HG03097 (cell line): ENCODE measurements at regions not wholly inside any gene's neighbourhood (a gene's known extent, or its start where the extent isn't known, plus 50 kb on each side); places are given as distances from the start of the nearest gene placed in this dataset.
"Not testable (repeated sequence)": the region's sequence is repeated elsewhere in the genome, so short reads cannot be mapped to it uniquely, and the experiment has no call there.

Experiments
- ATAC-seq: cut with Tn5 transposase; IDR thresholded peaks from one replicate; pipeline ENCODE4 v1.9.1; 2021; ENCODE audit not compliant: unreplicated experiment, low FRiP score

DNA sequence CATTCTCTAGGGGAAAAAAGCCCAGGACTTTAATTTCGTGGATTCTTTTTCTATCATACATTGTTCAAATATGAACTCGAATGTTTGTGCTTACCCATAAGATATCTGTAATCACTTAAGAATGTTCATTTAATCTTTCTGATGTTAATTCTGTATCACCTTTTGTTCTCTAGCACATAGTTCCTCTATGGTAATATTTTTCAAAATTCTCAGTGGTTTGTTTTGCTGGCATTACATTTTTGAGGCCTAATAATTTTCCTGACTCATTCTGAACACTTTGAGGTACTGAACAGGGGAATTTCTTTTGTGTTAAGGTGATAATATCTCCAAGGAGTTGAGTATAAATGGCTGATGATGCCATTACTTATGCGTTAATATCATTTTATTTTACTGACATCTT lies 490.7 kb upstream of the PITX2 start:
- ATAC-seq, result no peak

DNA sequence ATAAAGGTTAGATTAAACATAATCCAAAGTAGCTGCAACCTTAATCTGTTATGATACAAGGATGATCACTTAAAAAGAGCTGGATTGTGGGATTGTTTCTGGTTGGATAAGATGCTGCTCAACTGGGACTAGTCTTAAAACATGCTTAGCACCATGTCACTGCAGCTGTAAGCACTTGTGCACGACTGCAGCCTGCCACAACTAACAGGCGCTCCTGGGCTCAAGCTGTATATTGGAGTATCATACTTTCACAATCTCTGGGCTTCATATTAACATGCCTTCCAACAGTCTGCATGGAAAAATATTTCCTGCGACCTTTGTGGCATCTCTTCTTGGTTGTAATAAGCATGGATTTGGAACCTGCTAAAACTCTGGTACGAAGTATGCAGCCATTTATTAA lies 493.0 kb upstream of the PITX2 start:
- no peak for ATAC-seq

DNA sequence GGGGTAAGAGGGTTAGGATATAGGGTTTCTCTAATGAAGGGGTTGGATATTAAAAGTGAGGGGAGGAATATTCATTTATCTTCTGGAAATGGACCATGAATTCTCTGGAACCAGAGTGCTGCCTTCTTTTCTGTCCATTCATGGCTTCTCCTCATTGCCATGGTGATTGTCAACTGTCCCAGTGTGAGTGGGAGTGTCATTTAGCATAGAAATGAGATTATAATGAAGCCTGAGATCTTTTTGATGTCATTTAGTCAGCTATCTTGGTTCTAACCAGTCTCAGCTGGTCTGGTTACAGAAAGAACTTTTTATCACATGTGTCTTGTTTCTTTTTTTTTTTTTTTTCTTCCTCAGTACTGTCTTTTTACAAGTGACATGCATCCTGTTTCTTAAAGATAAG lies 497.3 kb upstream of the PITX2 start:
- ATAC-seq, result no peak

DNA sequence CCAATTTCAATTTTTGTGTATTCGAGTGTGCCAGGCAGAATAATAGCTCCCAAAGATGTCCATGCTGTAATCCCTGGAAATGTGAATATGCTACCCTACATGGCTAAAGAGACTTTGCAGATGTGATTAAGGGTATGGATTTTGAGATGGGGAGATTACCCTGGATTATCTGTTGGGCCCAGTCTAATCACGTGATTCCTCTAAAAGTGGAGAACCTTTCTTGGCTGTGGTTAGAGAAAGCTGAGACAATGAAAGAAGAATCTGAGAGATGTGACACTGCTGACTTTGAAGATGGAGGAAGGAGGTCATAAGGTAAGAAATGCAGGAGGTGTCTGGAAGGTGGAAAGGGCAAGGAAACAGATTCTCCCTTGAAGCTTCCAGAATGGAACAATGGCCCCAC lies 503.5 kb upstream of the PITX2 start:
- ATAC-seq, result no peak

DNA sequence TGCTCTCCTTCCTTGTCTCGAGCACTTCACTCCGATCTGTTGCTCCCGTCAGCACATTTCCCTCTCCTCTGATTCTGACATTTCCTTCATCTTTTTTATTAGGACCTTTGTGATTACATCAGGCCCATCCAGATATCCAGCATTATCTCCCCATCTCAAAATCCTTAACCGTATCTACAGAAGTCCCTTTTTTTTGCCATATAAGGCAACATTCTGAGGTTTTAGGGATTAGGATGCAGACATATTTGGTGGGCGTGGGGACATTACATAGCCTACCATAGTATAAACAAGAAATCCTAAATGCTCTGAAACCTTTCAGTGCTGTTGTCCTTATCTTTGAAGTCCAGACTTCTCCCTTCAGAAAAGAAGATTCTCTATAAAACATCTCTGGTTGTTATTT lies 505.0 kb upstream of the PITX2 start:
- no peak for ATAC-seq

DNA sequence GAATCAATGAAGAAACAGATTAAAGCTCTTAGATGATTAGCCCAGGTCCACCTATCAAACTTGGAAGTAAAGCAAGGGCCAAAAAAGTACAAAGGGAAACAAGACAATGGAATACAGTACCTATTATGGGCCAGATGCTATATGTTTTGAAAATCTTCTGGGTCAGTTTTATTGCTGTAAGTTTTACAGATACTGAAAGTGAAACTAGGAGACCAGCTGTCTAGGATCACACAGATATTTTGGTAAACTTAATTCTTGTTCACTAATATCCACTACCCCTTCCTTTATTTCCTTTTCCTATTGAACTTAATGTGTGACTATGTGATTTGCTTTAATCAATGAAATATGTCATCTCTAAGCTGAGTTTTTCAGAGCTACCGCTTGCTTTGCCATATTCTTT lies 505.4 kb upstream of the PITX2 start:
- ATAC-seq, result no peak

DNA sequence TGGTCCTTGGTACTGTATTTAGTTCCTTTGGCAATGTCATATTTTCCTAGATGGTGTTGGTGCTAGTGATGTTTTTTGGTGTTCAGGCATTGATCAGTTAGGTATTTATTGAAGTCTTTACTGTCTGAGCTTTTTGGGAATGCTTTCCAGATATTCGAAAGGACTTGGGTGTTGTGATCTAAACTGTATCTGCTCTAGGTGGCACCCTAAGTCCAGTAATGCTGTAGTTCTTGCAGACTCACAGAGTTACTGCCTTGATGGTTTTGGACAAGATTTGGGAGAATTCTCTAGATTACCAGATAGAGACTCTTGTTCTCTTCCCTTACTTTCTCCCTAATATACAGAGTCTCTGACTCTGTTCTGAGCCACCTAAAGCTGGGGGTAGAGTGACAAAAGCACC lies 513.6 kb upstream of the PITX2 start:
- no peak for ATAC-seq

DNA sequence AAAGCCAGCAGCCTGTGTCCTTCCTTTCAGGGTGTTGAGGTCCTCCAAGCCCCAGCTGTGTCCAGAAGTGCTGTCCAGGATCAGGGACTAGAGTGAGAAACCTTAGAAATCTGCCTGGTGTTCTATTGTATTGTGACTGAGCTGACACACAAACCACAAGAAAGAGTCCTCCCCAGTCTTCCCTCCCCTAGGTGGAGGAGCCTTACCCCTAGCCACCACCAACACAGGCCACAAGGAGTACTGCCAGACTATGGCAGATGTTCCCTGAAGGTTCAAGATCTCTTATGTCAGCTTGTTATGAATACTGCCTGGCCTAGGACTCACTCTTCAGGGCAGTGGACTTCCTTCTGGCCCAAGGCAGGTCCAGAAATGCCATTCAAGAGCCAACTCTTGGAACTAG lies 514.1 kb upstream of the PITX2 start:
- no peak for ATAC-seq

DNA sequence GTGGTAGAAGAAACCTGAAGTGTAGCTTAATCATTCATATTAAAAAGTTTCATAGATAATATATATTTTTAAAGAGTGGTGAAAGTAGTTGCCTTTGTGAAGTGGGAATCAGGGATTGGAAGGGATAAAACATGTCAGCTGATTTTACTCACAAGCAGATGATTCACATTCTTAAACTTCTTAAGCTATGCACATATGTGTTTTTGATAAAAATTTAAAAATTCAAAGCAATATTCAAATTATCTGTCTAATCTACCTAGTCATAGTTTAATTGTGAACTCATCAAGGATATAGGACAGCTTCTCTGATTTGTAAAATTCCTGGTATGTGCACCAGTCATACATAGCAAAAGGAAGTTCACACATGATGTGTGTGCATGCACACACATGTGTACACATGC lies 520.6 kb upstream of the PITX2 start:
- ATAC-seq, result no peak

DNA sequence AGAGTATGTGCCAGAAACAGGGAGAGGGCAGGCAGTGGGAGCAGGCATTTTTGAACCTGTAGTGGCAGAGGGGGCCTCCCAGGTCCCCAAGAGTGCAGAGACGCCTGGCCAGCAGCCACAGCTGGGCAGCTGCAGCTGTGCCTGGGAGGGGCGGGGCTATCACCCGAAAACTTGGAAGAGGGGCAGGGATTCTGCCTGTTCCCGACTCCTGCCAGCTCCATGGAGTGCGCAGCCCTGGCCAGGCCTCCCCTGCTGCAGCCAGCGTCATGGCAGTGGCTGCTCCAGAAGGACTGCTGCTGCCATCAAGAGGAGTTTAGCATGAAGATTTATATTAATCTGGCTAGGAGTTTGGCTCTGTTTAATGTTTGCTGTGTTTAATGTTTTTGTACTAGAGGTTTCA lies 532.1 kb upstream of the PITX2 start:
- no peak for ATAC-seq

DNA sequence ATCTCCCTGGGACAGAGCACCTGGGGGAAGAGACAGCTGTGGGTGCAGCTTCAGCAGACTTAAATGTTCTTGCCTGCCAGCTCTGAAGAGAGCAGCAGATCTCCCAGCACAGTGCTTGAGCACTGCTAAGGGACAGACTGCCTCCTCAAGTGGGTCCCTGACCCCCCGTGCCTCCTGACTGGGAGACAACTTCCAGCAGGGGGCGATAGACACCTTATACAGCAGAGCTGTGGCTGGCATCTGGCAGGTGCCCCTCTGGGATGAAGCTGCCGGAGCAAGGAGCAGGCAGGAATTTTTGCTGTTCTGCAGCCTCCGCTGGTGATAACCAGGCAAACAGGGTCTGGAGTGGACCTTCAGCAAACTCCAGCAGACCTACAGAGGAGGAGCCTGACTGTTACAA lies 541.7 kb upstream of the PITX2 start:
- not testable (repeated sequence) for ATAC-seq

DNA sequence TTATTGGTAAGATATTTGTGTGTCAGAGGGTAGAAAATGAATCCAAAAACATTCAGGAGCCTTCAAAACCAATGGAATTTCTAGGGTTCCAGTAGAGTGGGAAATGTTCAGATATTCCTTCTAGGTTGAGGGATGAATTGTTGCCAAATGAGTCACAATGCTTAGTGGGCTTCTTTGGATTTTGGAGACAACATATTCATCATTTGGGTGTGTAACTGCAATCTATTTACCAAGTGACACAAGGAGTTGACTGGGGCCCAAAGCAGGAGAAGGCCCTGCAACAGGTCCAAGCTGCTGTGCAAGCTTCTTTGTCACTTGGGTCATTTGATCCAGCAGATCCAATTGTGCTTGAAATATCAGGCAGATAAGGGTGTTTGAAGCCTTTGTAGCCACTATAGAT lies 551.5 kb upstream of the PITX2 start:
- ATAC-seq, result no peak

DNA sequence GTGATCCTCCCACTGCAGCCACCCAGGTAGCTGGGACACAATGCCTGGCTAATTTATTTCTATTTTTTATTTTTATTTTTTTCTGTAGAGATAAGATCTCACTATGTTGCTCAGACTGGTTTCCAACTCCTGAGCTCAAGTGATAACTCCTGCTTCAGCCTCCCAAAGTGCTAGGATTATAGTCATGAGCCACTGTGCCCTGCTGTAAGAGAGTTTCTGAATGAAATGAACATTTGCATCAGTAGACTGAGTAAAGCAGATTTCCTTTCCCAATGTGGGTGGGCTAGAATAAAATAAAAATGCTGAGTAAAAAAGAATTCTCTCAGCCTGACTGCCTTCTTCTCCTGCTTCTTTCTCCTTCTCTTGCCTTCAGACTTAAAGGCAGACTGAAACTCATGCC lies 555.4 kb upstream of the PITX2 start:
- no peak for ATAC-seq

DNA sequence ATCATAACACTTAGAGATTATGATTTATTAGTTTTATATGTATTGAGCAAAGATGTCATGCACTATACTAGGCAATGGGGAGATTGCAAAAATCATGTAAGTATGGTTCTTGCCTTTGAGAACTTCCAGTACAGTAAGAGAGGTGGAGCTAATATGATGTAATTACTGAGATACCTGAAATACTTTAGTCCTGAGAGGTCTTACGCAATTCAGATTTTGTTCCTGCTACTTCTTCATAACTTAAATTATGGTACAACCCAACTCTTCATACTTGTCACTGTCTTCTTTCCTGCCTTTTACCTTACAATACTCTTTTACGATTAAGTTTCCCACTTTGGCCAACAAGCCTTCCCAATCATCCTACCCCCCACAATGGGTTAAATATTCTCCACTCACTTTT lies 564.2 kb upstream of the PITX2 start:
- no peak for ATAC-seq

DNA sequence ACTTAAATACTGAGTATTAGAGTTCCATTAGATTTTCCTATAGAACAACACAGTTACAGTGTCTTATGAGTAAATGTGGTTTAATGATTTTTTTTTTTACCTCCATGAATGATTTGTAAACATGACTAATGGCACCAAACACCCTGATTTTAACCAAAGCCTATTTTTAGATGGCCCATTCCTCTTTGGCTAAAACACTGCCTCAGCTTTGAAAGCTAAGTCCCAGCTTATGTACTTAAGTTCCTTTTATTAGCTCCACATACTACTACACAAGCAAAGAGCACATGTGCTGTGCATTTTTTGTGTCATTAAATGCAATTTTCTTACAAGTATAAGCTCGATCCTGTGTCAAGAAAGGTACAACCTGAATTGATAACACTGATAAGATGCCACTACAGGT lies 575.6 kb upstream of the PITX2 start:
- ATAC-seq, result no peak

DNA sequence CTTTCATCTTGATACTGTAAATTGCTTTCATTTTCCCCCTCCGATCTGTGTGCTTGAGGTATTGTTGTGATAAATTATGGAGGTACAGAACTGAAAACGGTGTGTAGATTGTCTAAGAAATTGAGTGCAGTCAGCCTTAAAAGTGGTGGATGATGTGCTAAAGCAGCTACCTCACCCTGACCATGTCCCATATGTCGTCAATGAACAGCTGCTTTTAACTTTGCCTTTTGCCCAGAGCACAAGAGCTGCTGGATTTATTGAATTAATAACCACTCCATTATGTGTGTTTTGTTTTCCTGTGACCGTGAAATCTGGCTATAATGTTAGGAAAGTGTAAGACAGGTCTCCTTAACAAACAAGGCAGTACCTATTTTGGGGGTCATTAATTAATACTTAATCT lies 581.9 kb upstream of the PITX2 start:
- ATAC-seq, result no peak

DNA sequence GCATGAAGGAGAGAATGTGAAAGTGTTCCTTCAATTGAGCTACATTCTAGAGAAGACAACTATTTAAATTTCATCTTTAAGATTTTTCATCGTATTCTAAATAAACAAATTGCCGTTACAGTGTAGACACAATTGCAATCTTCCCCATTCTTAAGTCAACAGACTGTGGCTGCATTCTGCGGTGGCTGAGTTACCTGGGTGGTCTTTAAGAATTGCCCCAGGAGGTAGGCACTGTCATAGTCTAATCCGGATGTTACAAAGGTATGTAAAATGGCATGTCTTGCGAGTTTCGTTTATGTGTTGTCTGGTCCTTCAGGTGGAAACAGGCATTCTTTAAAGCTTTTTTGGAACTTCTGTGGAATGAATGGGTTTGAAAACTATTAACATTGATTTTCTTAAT lies 586.1 kb upstream of the PITX2 start:
- ATAC-seq, result no peak

DNA sequence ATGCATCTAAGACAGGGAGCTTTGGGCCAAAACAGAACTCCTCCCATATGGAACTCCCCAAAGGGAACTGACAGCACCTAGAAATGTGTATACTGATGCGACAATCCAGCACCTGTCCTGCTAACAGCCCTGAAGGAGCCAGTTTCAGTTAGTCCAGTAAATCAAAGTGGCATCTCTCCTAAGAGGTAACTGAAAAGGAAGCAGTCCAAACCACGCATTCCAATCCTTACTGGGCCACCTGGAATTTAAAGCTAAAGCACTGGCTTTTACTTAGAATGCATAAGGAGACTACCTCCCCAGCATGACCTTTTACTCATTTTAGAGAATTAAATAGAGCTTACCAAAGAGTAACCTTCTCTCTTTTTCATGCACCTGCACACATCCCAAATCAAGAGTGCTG lies 586.8 kb upstream of the PITX2 start:
- no peak for ATAC-seq

DNA sequence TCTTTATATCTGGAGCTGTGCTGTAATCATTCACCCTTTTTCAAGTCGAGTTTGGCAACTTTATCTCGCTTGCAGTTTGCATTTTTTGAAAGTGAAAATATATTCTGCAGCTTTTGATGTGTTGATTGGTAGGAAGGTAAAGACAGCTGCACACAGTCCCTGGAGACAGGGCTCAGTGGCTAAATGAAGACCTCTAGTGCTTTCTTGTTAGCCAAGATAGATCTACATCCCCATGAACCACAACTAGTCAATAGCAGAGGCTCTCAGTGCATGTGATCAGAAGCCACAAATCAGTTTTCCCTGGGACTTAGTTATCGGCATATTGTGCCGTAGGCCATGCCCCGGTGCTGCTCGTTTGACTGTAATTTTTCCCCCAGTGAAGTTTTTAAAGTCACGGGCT lies 587.7 kb upstream of the PITX2 start:
- ATAC-seq, result no peak

DNA sequence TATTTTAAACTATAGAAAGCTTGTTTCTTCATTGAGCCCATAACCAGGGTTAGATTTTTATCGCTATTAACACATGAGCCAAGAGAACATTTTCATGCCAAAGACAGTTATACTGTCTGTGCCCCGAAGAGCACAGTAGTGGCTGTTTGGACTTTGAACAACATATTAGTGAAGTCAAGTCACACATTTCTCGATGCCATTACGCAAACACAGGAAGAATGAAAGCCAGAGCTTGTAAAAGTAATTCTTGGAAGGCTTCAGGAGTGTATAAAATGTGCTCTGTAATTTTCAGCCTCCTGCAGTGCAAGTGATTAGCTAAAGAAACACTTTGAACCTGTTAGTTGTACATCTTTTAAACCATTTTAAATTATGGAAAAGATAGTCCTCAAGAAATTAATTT lies 590.7 kb upstream of the PITX2 start:
- ATAC-seq, result no peak

DNA sequence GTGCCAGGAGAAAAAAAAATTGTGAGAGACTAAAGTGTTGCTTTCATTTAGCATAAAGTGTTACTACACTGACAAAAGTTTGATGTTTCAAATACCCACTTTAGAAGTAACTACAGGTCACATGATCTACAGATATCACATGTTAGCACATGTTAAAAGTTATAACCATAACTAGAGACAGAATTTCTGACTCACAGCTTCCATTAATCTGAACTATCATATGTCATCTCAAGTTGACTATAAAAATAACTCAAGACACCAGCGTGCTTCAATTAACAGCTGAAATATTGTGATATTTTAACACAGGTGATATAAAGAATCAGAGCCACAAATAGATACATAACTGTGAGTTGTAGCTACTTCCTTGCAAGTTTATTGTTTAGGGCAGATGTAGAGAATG lies 591.5 kb upstream of the PITX2 start:
- no peak for ATAC-seq

DNA sequence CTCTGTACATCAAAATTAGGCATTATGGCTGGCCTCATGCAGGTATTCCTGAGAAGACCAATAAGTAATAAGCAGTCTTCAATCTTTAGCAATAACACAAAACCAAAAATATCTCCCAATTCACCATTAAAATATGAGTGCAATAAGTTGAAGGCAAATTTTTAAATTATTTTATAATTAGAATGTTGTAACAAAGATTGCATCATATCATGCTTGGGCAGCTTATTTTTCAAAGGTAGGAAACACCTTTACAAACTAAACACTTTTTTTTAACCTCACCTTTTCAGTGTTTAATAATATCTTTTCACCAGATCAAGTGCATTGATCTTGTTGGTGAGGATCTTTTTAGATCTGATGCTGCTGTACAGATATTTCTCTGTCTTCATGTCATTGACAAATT lies 592.9 kb upstream of the PITX2 start:
- ATAC-seq, result no peak

DNA sequence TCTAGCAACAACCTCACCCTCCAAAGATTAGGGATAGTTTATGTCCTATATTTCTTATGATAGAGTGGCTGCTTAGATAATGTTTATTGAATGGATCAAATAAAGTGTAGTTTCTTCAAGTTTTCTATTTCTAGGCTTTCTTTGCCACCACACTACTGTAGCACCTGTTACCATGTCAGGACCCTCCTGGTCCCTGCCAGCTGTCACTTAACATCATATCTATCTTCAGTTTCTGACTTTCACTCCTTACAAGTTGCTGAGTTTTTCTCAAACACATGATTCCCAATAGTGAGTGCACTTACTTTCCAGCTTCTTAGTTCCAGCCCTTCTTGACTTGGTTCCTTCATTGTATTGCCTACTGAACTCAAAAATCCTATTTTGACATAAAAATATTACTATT lies 593.9 kb upstream of the PITX2 start:
- ATAC-seq, result no peak

DNA sequence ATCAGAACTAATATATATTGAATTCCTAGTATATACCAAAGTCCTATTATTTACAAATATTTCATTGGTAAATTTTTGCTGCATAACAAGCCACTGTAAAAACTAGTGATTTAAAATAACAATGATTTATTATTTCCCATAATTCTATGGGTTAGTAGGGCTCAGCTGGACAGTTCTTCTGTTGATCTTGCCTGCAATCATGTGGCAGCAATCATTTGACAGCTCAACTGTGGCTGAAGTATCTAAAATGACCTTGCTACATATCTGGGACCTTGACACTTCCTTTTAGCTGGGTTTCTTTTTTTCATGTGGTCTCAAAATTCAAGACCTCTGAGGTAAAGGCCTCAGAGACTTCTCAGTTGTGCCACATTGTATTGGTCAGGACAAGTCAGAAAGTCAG lies 598.5 kb upstream of the PITX2 start:
- no peak for ATAC-seq
